Loucy (cell line): ENCODE measurements at regions not wholly inside any gene's neighbourhood (a gene's known extent, or its start where the extent isn't known, plus 50 kb on each side); places are given as distances from the start of the nearest gene placed in this dataset.
A peak's percentile ranks its signal among the peaks of the same experiment; 100 is the strongest.

ENCODE experiments used
- H2AFZ ChIP-seq: fragments of 200-600 bp; sonication (generic); 2 replicates; pipeline ENCODE4 v1.6.0; 2016; ENCODE audit warnings: antibody characterized with exemption, mild to moderate bottlenecking, low read length, moderate library complexity
- H3F3A ChIP-seq: fragments of 200-600 bp; 2 replicates; pipeline ENCODE4 v1.6.0; 2016; ENCODE audit warnings: antibody characterized with exemption, low read depth, mild to moderate bottlenecking
- H3K27me3 ChIP-seq: fragments of 200-600 bp; sonication (generic); 2 replicates; pipeline ENCODE4 v1.6.1; 2014; ENCODE audit warnings: low read length, mild to moderate bottlenecking; ENCODE audit not compliant: insufficient read depth, poor library complexity, severe bottlenecking
- H3K36me3 ChIP-seq: fragments of 200-600 bp; sonication (generic); 2 replicates; pipeline ENCODE4 v1.6.1; 2016; ENCODE audit warnings: low read length; ENCODE audit not compliant: insufficient read depth
- H3K4me1 ChIP-seq: fragments of 200-600 bp; sonication (generic); 2 replicates; pipeline ENCODE4 v1.5.1; 2014; ENCODE audit warnings: low read length, mild to moderate bottlenecking; ENCODE audit not compliant: insufficient read depth, poor library complexity, severe bottlenecking
- H3K4me2 ChIP-seq: fragments of 200-600 bp; sonication (generic); 2 replicates; pipeline ENCODE4 v1.6.0; 2014; ENCODE audit warnings: antibody characterized with exemption, low read length, low read depth, mild to moderate bottlenecking; ENCODE audit not compliant: poor library complexity, severe bottlenecking
- H3K4me3 ChIP-seq: fragments of 200-600 bp; sonication (generic); 2 replicates; pipeline ENCODE4 v1.5.1; 2014; ENCODE audit warnings: low read length, mild to moderate bottlenecking, mixed read lengths; ENCODE audit not compliant: poor library complexity, severe bottlenecking
- H3K79me2 ChIP-seq: fragments of 200-600 bp; sonication (generic); 2 replicates; pipeline ENCODE4 v1.6.1; 2014; ENCODE audit warnings: low read length; ENCODE audit not compliant: insufficient read depth
- H3K9ac ChIP-seq: fragments of 200-600 bp; sonication (generic); 2 replicates; pipeline ENCODE4 v1.6.0; 2014; ENCODE audit warnings: mild to moderate bottlenecking, low read depth, low read length, moderate library complexity; ENCODE audit not compliant: poor library complexity, severe bottlenecking
- H3K9me2 ChIP-seq: fragments of 200-600 bp; sonication (generic); replicated peaks from 2 replicates; pipeline ENCODE4 v1.6.1; 2016; ENCODE audit warnings: low read depth, low read length, mixed read lengths
- H3K9me3 ChIP-seq: fragments of 200-600 bp; sonication (generic); 2 replicates; pipeline ENCODE4 v1.6.1; 2014; ENCODE audit warnings: mild to moderate bottlenecking, antibody characterized with exemption, low read length, low read depth; ENCODE audit not compliant: insufficient read depth
- H4K20me1 ChIP-seq: fragments of 200-600 bp; sonication (generic); 2 replicates; pipeline ENCODE4 v1.6.0; 2014; ENCODE audit warnings: antibody characterized with exemption, low read length, mild to moderate bottlenecking; ENCODE audit not compliant: insufficient read depth, poor library complexity, severe bottlenecking
- CTCF ChIP-seq: fragments of 200-600 bp; sonication (generic); conservative IDR thresholded peaks from 2 replicates; pipeline ENCODE4 v1.5.1; 2014; ENCODE audit warnings: mild to moderate bottlenecking, antibody characterized with exemption, low read length
- EZH2phosphoT487 ChIP-seq: fragments of 200-600 bp; IDR thresholded peaks from 2 replicates; pipeline ENCODE4 v1.6.1; 2018; ENCODE audit warnings: antibody characterized with exemption, mild to moderate bottlenecking, moderate library complexity, borderline replicate concordance

GRCh38 chr4:170497689-170498088 lies 407.9 kb upstream of the AADAT start:
- Histone ChIP-seq H3K4me3 (peak overlapping the region; percentile 52), H3K9ac (no peak overlapping the region), H3K27me3 (no peaks in the 10 kb centered on the region), H3K9me3 (no peaks in the 10 kb centered on the region), H3K4me2 (no peak overlapping the region), H3K36me3 (no peaks in the 10 kb centered on the region), H3K9me2 (no peaks in the 10 kb centered on the region), H3F3A (no peaks in the 10 kb centered on the region), H3K4me1 (no peaks in the 10 kb centered on the region), H3K79me2 (no peaks in the 10 kb centered on the region), H2AFZ (no peak overlapping the region), H4K20me1 (no peaks in the 10 kb centered on the region)
- TF ChIP-seq CTCF, result no peak
- TF ChIP-seq EZH2phosphoT487, result no peak

GRCh38 chr4:170497112-170497511 lies 407.4 kb upstream of the AADAT start:
- Histone ChIP-seq H3K36me3 (no peaks in the 10 kb centered on the region), H3K4me3 (peak overlapping the region; percentile 52), H3K9me2 (no peaks in the 10 kb centered on the region), H3K9ac (no peak overlapping the region), H3K4me1 (no peaks in the 10 kb centered on the region), H3K79me2 (no peaks in the 10 kb centered on the region), H3K27me3 (no peaks in the 10 kb centered on the region), H4K20me1 (no peaks in the 10 kb centered on the region), H3K4me2 (no peak overlapping the region), H3K9me3 (no peaks in the 10 kb centered on the region), H2AFZ (peak overlapping the region; percentile 56; the same call in 1 of the 2 replicates), H3F3A (no peaks in the 10 kb centered on the region)
- no peak for TF ChIP-seq EZH2phosphoT487
- no peak for TF ChIP-seq CTCF

GRCh38 chr4:170491981-170492380 lies 402.2 kb upstream of the AADAT start:
- no peaks in the 10 kb centered on the region for H3K36me3 ChIP-seq
- TF ChIP-seq EZH2phosphoT487 (no peak), CTCF (no peak)
- no peaks in the 10 kb centered on the region for H3K9me2 ChIP-seq
- H3F3A ChIP-seq, result no peaks in the 10 kb centered on the region
- no peaks in the 10 kb centered on the region for H3K9me3 ChIP-seq
- H2AFZ ChIP-seq, result no peak overlapping the region
- H3K4me2 ChIP-seq, result no peak overlapping the region
- H3K9ac ChIP-seq, result no peak overlapping the region
- H3K4me3 ChIP-seq, result no peak overlapping the region
- no peaks in the 10 kb centered on the region for H3K4me1 ChIP-seq
- H3K27me3 ChIP-seq, result no peaks in the 10 kb centered on the region
- H4K20me1 ChIP-seq, result no peaks in the 10 kb centered on the region
- no peaks in the 10 kb centered on the region for H3K79me2 ChIP-seq
